NB4 (cell line): ENCODE measurements at regions not wholly inside any gene's neighbourhood (a gene's known extent, or its start where the extent isn't known, plus 50 kb on each side); places are given as distances from the start of the nearest gene placed in this dataset.
"Not testable (repeated sequence)": the region's sequence is repeated elsewhere in the genome, so short reads cannot be mapped to it uniquely, and the experiment has no call there.

Experiments
- DNase-seq: peaks from one replicate; pipeline ENCODE4 v3.0.0; 2010; ENCODE audit warnings: low read depth
- H3K4me3 ChIP-seq: one replicate; pipeline ENCODE4 v1.5.1; 2011; ENCODE audit warnings: mild to moderate bottlenecking, low read depth, low read length, moderate library complexity
- MYC ChIP-seq: IDR thresholded peaks from 2 replicates; pipeline ENCODE4 v1.6.1; 2011; ENCODE audit warnings: low read depth, low read length
- POLR2A ChIP-seq: IDR thresholded peaks from 2 replicates; pipeline ENCODE4 v1.6.1; 2011; ENCODE audit warnings: mild to moderate bottlenecking; ENCODE audit not compliant: insufficient read length; ENCODE audit errors: extremely low read depth
- TF ChIP-seq, protein P1 (sequence below): IDR thresholded peaks from 2 replicates; pipeline ENCODE4 v1.6.1; 2011; ENCODE audit warnings: low read depth, low read length
- TF ChIP-seq, protein P2 (sequence below): IDR thresholded peaks from one replicate; pipeline ENCODE4 v1.5.1; 2012; ENCODE audit warnings: low read depth, low read length

GRCh38 chr16:22638393-22639206, 127.9 kb downstream of the NPIPB5 start:
- TF ChIP-seq, protein P1, sequence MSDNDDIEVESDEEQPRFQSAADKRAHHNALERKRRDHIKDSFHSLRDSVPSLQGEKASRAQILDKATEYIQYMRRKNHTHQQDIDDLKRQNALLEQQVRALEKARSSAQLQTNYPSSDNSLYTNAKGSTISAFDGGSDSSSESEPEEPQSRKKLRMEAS, result no peak
- TF ChIP-seq, protein P2, sequence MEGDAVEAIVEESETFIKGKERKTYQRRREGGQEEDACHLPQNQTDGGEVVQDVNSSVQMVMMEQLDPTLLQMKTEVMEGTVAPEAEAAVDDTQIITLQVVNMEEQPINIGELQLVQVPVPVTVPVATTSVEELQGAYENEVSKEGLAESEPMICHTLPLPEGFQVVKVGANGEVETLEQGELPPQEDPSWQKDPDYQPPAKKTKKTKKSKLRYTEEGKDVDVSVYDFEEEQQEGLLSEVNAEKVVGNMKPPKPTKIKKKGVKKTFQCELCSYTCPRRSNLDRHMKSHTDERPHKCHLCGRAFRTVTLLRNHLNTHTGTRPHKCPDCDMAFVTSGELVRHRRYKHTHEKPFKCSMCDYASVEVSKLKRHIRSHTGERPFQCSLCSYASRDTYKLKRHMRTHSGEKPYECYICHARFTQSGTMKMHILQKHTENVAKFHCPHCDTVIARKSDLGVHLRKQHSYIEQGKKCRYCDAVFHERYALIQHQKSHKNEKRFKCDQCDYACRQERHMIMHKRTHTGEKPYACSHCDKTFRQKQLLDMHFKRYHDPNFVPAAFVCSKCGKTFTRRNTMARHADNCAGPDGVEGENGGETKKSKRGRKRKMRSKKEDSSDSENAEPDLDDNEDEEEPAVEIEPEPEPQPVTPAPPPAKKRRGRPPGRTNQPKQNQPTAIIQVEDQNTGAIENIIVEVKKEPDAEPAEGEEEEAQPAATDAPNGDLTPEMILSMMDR, result no peak
- no peak for TF ChIP-seq MYC
- no peak for TF ChIP-seq POLR2A
- peak; percentile 56 for DNase-seq
- no peak overlapping the region for H3K4me3 ChIP-seq

DNA sequence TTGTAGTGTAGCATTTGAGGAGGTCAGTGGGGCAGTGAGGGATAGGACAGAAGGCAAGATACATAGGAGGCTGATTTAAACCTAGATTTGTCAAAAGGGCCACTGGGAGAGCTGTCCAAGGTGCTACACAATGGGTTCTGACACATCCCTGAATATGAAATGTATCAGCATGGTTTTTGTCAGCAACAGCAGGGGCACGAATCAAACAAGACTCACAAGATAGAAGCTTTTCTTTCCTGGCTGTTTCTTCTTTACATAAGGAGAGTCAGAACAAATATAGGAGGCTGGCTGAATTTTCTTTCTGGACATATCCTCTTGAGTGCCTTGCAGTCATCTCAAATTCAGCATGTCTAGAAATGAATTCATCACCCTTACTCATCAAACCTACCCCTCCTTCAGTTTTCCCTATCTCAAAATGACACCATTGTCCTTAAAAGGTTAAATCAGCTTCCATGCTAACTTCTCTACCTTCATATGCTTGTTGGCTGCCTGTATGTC, 130.5 kb downstream of the NPIPB5 start:
- H3K4me3 ChIP-seq, result no peak overlapping the region
- TF ChIP-seq, protein P2, result no peak
- TF ChIP-seq POLR2A (no peak), MYC (no peak)
- TF ChIP-seq, protein P1, result no peak
- DNase-seq, result peak; percentile 56

DNA sequence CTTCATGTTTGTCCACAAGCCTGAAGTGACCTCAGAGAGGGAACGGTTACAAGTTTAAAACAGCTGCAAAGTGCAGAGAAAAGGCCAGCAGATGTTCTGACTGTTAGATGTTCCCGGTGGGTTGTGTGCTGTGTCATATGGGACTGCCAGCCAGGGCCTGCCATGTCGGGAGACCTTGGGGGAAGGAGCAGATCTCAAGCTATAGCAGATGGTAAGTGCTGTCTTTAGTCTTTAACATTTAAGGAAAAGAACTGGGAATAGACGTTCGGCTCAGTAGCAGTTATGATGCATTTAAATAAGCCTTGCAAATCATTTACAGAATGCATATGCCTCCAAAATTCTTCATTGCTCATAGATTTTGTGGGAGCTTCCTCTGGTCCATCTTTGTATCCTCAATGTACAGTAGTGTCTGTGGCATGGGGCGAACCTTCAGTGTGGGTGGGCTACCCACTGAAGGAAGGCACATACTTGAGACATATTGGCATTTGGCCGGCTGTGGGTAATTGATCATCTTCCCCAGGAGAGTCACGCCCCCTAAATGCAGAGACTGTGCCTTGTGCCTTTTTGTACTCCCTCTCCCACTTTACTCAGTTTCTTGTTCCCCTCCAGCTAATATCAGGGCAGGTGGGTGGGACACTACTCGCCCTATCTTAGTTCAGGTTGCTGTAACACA, 131.9 kb downstream of the NPIPB5 start:
- DNase-seq, result no peak
- H3K4me3 ChIP-seq, result no peak overlapping the region
- TF ChIP-seq POLR2A, result no peak
- TF ChIP-seq, protein P2, result no peak
- no peak for TF ChIP-seq MYC
- TF ChIP-seq, protein P1, result no peak

GRCh38 chr16:22643203-22643602, 132.5 kb downstream of the NPIPB5 start:
- not testable (repeated sequence) for H3K4me3 ChIP-seq, DNase-seq

DNA sequence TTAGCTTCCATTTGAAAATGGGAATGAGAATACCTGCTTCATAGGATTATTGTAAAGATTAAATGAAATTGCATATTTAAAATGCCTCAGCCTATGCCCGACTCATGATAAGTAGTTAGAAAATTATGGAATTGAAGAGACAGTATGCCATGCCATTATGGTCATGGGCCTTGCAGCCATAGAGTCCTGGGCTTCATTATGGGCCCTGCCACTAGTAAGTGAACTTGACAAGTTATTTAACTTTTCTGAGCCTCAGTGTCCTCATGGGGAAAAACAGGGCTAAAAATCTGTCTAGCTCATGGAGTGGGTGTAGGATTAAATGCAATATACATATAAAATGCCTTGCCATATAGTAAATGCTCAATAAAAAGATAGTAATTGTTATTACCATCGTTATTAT, 133.2 kb downstream of the NPIPB5 start:
- no peak overlapping the region for H3K4me3 ChIP-seq
- TF ChIP-seq, protein P1, result no peak
- TF ChIP-seq POLR2A, result no peak
- no peak for DNase-seq

GRCh38 chr16:22645868-22646267, 135.2 kb downstream of the NPIPB5 start:
- no peak overlapping the region for H3K4me3 ChIP-seq
- DNase-seq, result no peak
- TF ChIP-seq, protein P1, result no peak
- TF ChIP-seq MYC, result no peak
- TF ChIP-seq, protein P2, result no peak
- no peak for TF ChIP-seq POLR2A
